ENCODE measurements at regions not wholly inside any gene's neighbourhood (a gene's known extent, or its start where the extent isn't known, plus 50 kb on each side); places are given as distances from the start of the nearest gene placed in this dataset.

- H3K4me1 ChIP-seq (ENCODE audit: control insufficient read depth, extremely low read depth, insufficient read depth, low read length) = no peaks in the 10 kb centered on the region
- TF ChIP-seq CTCF (optimal IDR thresholded peaks at IDR 0.05 in 1 of 3, IDR thresholded peaks at IDR 0.05 in 1 of 3, conservative IDR thresholded peaks at IDR 0.05 in 1 of 3; ENCODE audit: extremely low read depth in 1 of 3, insufficient read depth in 2 of 3, low read length in 3 of 3) (no peak), EZH2 (IDR thresholded peaks at IDR 0.05; ENCODE audit: low read length) (no peak)
- FAIRE-seq (no peak), DNase-seq (ENCODE audit: low read depth, low spot score) (no peak)
- H3K9me1 ChIP-seq (ENCODE audit: control insufficient read depth, extremely low read depth, insufficient read depth, low read length) = no peaks in the 10 kb centered on the region
- H3K4me2 ChIP-seq (ENCODE audit: control insufficient read depth, extremely low read depth, insufficient read depth, low read depth, low read length) = no peak overlapping the region
- H3K4me3 ChIP-seq (ENCODE audit: control insufficient read depth in 2 of 3, extremely low read depth in 1 of 3, insufficient read depth in 2 of 3, low read depth in 1 of 3, low read length in 3 of 3) = no peak overlapping the region
- H3K27ac ChIP-seq (ENCODE audit: control insufficient read depth, insufficient read depth, low read length) = no peak overlapping the region
- no peaks in the 10 kb centered on the region for H3K27me3 ChIP-seq (ENCODE audit: control insufficient read depth, extremely low read depth, insufficient read depth, low read length)
- H3K9me3 ChIP-seq (ENCODE audit: control insufficient read depth, low read depth, low read length) = no peaks in the 10 kb centered on the region
- H3K9ac ChIP-seq (ENCODE audit: control insufficient read depth, extremely low read depth, insufficient read depth, low read length) = no peak overlapping the region
- H4K20me1 ChIP-seq (ENCODE audit: control insufficient read depth, extremely low read depth, insufficient read depth, low read length) = no peaks in the 10 kb centered on the region
- H3K36me3 ChIP-seq (ENCODE audit: control insufficient read depth in 2 of 2, extremely low read depth in 1 of 2, insufficient read depth in 2 of 2, low read length in 2 of 2) = no peaks in the 10 kb centered on the region
- dilution Hi-C loops (cut with MboI; ENCODE audit: extremely low pct_ligation_motif_present, low sequenced_read_pairs) = no loop called here
- H3K79me2 ChIP-seq (ENCODE audit: control insufficient read depth, insufficient read depth, low read length) = no peaks in the 10 kb centered on the region
- no peak overlapping the region for H2AFZ ChIP-seq (ENCODE audit: control insufficient read depth, low read length)
These were observed 444.2 kb upstream of the FAM241A start for GRCh38 chr4:111701102-111701501.

GRCh38 chr4:111707491-111707890 is 437.8 kb upstream of the FAM241A start:
- H3K9ac ChIP-seq (ENCODE audit: control insufficient read depth, extremely low read depth, insufficient read depth, low read length) = no peak overlapping the region
- no peak overlapping the region for H3K27ac ChIP-seq (ENCODE audit: control insufficient read depth, insufficient read depth, low read length)
- H2AFZ ChIP-seq (ENCODE audit: control insufficient read depth, low read length) = no peak overlapping the region
- DNase-seq (ENCODE audit: low read depth, low spot score) (no peak), FAIRE-seq (no peak)
- no peaks in the 10 kb centered on the region for H3K9me3 ChIP-seq (ENCODE audit: control insufficient read depth, low read depth, low read length)
- H3K4me2 ChIP-seq (ENCODE audit: control insufficient read depth, extremely low read depth, insufficient read depth, low read depth, low read length) = no peak overlapping the region
- no peaks in the 10 kb centered on the region for H3K4me1 ChIP-seq (ENCODE audit: control insufficient read depth, extremely low read depth, insufficient read depth, low read length)
- dilution Hi-C loops (cut with MboI; ENCODE audit: extremely low pct_ligation_motif_present, low sequenced_read_pairs) = no loop called here
- H3K4me3 ChIP-seq (ENCODE audit: control insufficient read depth in 2 of 3, extremely low read depth in 1 of 3, insufficient read depth in 2 of 3, low read depth in 1 of 3, low read length in 3 of 3) = no peak overlapping the region
- H3K36me3 ChIP-seq (ENCODE audit: control insufficient read depth in 2 of 2, extremely low read depth in 1 of 2, insufficient read depth in 2 of 2, low read length in 2 of 2) = no peaks in the 10 kb centered on the region
- H4K20me1 ChIP-seq (ENCODE audit: control insufficient read depth, extremely low read depth, insufficient read depth, low read length) = no peaks in the 10 kb centered on the region
- no peaks in the 10 kb centered on the region for H3K79me2 ChIP-seq (ENCODE audit: control insufficient read depth, insufficient read depth, low read length)
- TF ChIP-seq EZH2 (IDR thresholded peaks at IDR 0.05; ENCODE audit: low read length) (no peak), CTCF (optimal IDR thresholded peaks at IDR 0.05 in 1 of 3, IDR thresholded peaks at IDR 0.05 in 1 of 3, conservative IDR thresholded peaks at IDR 0.05 in 1 of 3; ENCODE audit: extremely low read depth in 1 of 3, insufficient read depth in 2 of 3, low read length in 3 of 3) (no peak)
- no peaks in the 10 kb centered on the region for H3K9me1 ChIP-seq (ENCODE audit: control insufficient read depth, extremely low read depth, insufficient read depth, low read length)
- H3K27me3 ChIP-seq (ENCODE audit: control insufficient read depth, extremely low read depth, insufficient read depth, low read length) = no peaks in the 10 kb centered on the region

Data from keratinocyte (primary cell).